ENCODE measurements at regions not wholly inside any gene's neighbourhood (a gene's known extent, or its start where the extent isn't known, plus 50 kb on each side); places are given as distances from the start of the nearest gene placed in this dataset.
A peak's percentile ranks its signal among the peaks of the same experiment; 100 is the strongest.

- no peaks in the 10 kb centered on the region for H3K9me3 ChIP-seq (ENCODE audit: control insufficient read depth, low read length)
- no peak overlapping the region for H3K4me2 ChIP-seq (ENCODE audit: low read length, poor library complexity, severe bottlenecking)
- no peak overlapping the region for H2BK120ac ChIP-seq (ENCODE audit: low read depth, low read length)
- DNase-seq: no peak
- H3K18ac ChIP-seq (ENCODE audit: low read depth in 1 of 2, low read length in 2 of 2): no peak overlapping the region
- no peaks in the 10 kb centered on the region for H3K4me1 ChIP-seq (ENCODE audit: control insufficient read depth, insufficient read depth, low read depth, low read length)
- H3K14ac ChIP-seq (ENCODE audit: low read length in 2 of 2): no peak overlapping the region
- H3K27ac ChIP-seq (ENCODE audit: low read length, poor library complexity, severe bottlenecking): no peak overlapping the region
- no peak overlapping the region for H4K91ac ChIP-seq (ENCODE audit: low read length)
- no peak overlapping the region for H2BK5ac ChIP-seq (ENCODE audit: low read depth, low read length, poor library complexity, severe bottlenecking)
- no peaks in the 10 kb centered on the region for H3K27me3 ChIP-seq (ENCODE audit: control insufficient read depth in 1 of 2, insufficient read depth in 1 of 2, low read length in 2 of 2)
- no peaks in the 10 kb centered on the region for H3K36me3 ChIP-seq (ENCODE audit: control insufficient read depth in 1 of 2, insufficient read depth in 2 of 2, low read depth in 1 of 2, low read length in 2 of 2)
- no peak overlapping the region for H3K4me3 ChIP-seq (ENCODE audit: insufficient read depth in 1 of 2, low read depth in 1 of 2, low read length in 2 of 2)
- no peak overlapping the region for H4K8ac ChIP-seq (ENCODE audit: low read length)
- no peak overlapping the region for H3K9ac ChIP-seq (ENCODE audit: low read length)
- H2BK15ac ChIP-seq (ENCODE audit: low read depth, poor library complexity, severe bottlenecking): no peak overlapping the region
- H2AK5ac ChIP-seq (ENCODE audit: low read length, severe bottlenecking): no peak overlapping the region
- 95% methylated on average over 13 of the region's 16 CpGs for WGBS
- no peak overlapping the region for H3K23ac ChIP-seq (ENCODE audit: low read length in 2 of 2)
- H2BK12ac ChIP-seq (ENCODE audit: low read length in 2 of 2): no peak overlapping the region
- no peak overlapping the region for H3K4ac ChIP-seq (ENCODE audit: low read depth in 1 of 2, low read length in 2 of 2)
- no peaks in the 10 kb centered on the region for H3K79me1 ChIP-seq (replicated peaks; ENCODE audit: low read length, poor library complexity, severe bottlenecking)
- H2AFZ ChIP-seq (ENCODE audit: low read depth, low read length): no peak overlapping the region
Observed at GRCh38 chr3:152193673-152194267, 75.0 kb upstream of the MBNL1 start.

- H3K4ac ChIP-seq (ENCODE audit: low read depth in 1 of 2, low read length in 2 of 2): no peak overlapping the region
- no peak overlapping the region for H3K27ac ChIP-seq (ENCODE audit: low read length, poor library complexity, severe bottlenecking)
- no peaks in the 10 kb centered on the region for H3K4me1 ChIP-seq (ENCODE audit: control insufficient read depth, insufficient read depth, low read depth, low read length)
- no peak overlapping the region for H2AFZ ChIP-seq (ENCODE audit: low read depth, low read length)
- no peaks in the 10 kb centered on the region for H3K36me3 ChIP-seq (ENCODE audit: control insufficient read depth in 1 of 2, insufficient read depth in 2 of 2, low read depth in 1 of 2, low read length in 2 of 2)
- no peak overlapping the region for H2AK5ac ChIP-seq (ENCODE audit: low read length, severe bottlenecking)
- H3K27me3 ChIP-seq (ENCODE audit: control insufficient read depth in 1 of 2, insufficient read depth in 1 of 2, low read length in 2 of 2): no peaks in the 10 kb centered on the region
- no peak overlapping the region for H3K18ac ChIP-seq (ENCODE audit: low read depth in 1 of 2, low read length in 2 of 2)
- no peak overlapping the region for H3K9ac ChIP-seq (ENCODE audit: low read length)
- no peak overlapping the region for H3K4me3 ChIP-seq (ENCODE audit: insufficient read depth in 1 of 2, low read depth in 1 of 2, low read length in 2 of 2)
- H3K4me2 ChIP-seq (ENCODE audit: low read length, poor library complexity, severe bottlenecking): no peak overlapping the region
- H2BK15ac ChIP-seq (ENCODE audit: low read depth, poor library complexity, severe bottlenecking): no peak overlapping the region
- H3K14ac ChIP-seq (ENCODE audit: low read length in 2 of 2): no peak overlapping the region
- no peak overlapping the region for H2BK5ac ChIP-seq (ENCODE audit: low read depth, low read length, poor library complexity, severe bottlenecking)
- H3K79me1 ChIP-seq (replicated peaks; ENCODE audit: low read length, poor library complexity, severe bottlenecking): no peaks in the 10 kb centered on the region
- no peak overlapping the region for H2BK12ac ChIP-seq (ENCODE audit: low read length in 2 of 2)
- no peak overlapping the region for H3K23ac ChIP-seq (ENCODE audit: low read length in 2 of 2)
- H4K8ac ChIP-seq (ENCODE audit: low read length): no peak overlapping the region
- H4K91ac ChIP-seq (ENCODE audit: low read length): no peak overlapping the region
- no peak overlapping the region for H2BK120ac ChIP-seq (ENCODE audit: low read depth, low read length)
- no peaks in the 10 kb centered on the region for H3K9me3 ChIP-seq (ENCODE audit: control insufficient read depth, low read length)
- 100% methylated on average over 2 of the region's 3 CpGs for WGBS
- no peak for DNase-seq
Observed at GRCh38 chr3:152195206-152195605, 73.5 kb upstream of the MBNL1 start.

GRCh38 chr3:152196782-152197181, 71.9 kb upstream of the MBNL1 start:
- Histone ChIP-seq H3K27me3 (ENCODE audit: control insufficient read depth in 1 of 2, insufficient read depth in 1 of 2, low read length in 2 of 2) (no peaks in the 10 kb centered on the region), H3K4ac (ENCODE audit: low read depth in 1 of 2, low read length in 2 of 2) (no peak overlapping the region), H4K91ac (ENCODE audit: low read length) (no peak overlapping the region), H4K8ac (ENCODE audit: low read length) (no peak overlapping the region), H2AFZ (ENCODE audit: low read depth, low read length) (no peak overlapping the region), H3K14ac (ENCODE audit: low read length in 2 of 2) (no peak overlapping the region), H2BK120ac (ENCODE audit: low read depth, low read length) (no peak overlapping the region), H3K36me3 (ENCODE audit: control insufficient read depth in 1 of 2, insufficient read depth in 2 of 2, low read depth in 1 of 2, low read length in 2 of 2) (no peaks in the 10 kb centered on the region), H2AK5ac (ENCODE audit: low read length, severe bottlenecking) (no peak overlapping the region), H3K4me3 (ENCODE audit: insufficient read depth in 1 of 2, low read depth in 1 of 2, low read length in 2 of 2) (peak overlapping the region in 1 of 2 experiments; percentile 55), H3K23ac (ENCODE audit: low read length in 2 of 2) (no peak overlapping the region), H2BK15ac (ENCODE audit: low read depth, poor library complexity, severe bottlenecking) (no peak overlapping the region), H2BK12ac (ENCODE audit: low read length in 2 of 2) (no peak overlapping the region), H3K9me3 (ENCODE audit: control insufficient read depth, low read length) (no peaks in the 10 kb centered on the region), H3K9ac (ENCODE audit: low read length) (peak overlapping the region; percentile 78), H2BK5ac (ENCODE audit: low read depth, low read length, poor library complexity, severe bottlenecking) (no peak overlapping the region), H3K27ac (ENCODE audit: low read length, poor library complexity, severe bottlenecking) (no peak overlapping the region), H3K18ac (ENCODE audit: low read depth in 1 of 2, low read length in 2 of 2) (no peak overlapping the region), H3K4me1 (ENCODE audit: control insufficient read depth, insufficient read depth, low read depth, low read length) (no peaks in the 10 kb centered on the region), H3K79me1 (replicated peaks; ENCODE audit: low read length, poor library complexity, severe bottlenecking) (no peaks in the 10 kb centered on the region), H3K4me2 (ENCODE audit: low read length, poor library complexity, severe bottlenecking) (no peak overlapping the region)
- no peak for DNase-seq
- no CpG with 5 or more reads among the region's 2 CpGs for WGBS

GRCh38 chr3:152197451-152197850, 71.3 kb upstream of the MBNL1 start:
- no peak overlapping the region for H2BK120ac ChIP-seq (ENCODE audit: low read depth, low read length)
- no peak overlapping the region for H2BK15ac ChIP-seq (ENCODE audit: low read depth, poor library complexity, severe bottlenecking)
- H2AK5ac ChIP-seq (ENCODE audit: low read length, severe bottlenecking): no peak overlapping the region
- no peak overlapping the region for H4K8ac ChIP-seq (ENCODE audit: low read length)
- no peak overlapping the region for H3K4ac ChIP-seq (ENCODE audit: low read depth in 1 of 2, low read length in 2 of 2)
- H2BK5ac ChIP-seq (ENCODE audit: low read depth, low read length, poor library complexity, severe bottlenecking): no peak overlapping the region
- no peaks in the 10 kb centered on the region for H3K4me1 ChIP-seq (ENCODE audit: control insufficient read depth, insufficient read depth, low read depth, low read length)
- 52% methylated on average over 2 of the region's 3 CpGs for WGBS
- no peak overlapping the region for H3K27ac ChIP-seq (ENCODE audit: low read length, poor library complexity, severe bottlenecking)
- no peak overlapping the region for H3K14ac ChIP-seq (ENCODE audit: low read length in 2 of 2)
- no peaks in the 10 kb centered on the region for H3K79me1 ChIP-seq (replicated peaks; ENCODE audit: low read length, poor library complexity, severe bottlenecking)
- H3K18ac ChIP-seq (ENCODE audit: low read depth in 1 of 2, low read length in 2 of 2): no peak overlapping the region
- H3K9ac ChIP-seq (ENCODE audit: low read length): peak overlapping the region; percentile 78
- no peak overlapping the region for H4K91ac ChIP-seq (ENCODE audit: low read length)
- H2AFZ ChIP-seq (ENCODE audit: low read depth, low read length): no peak overlapping the region
- DNase-seq: peak; percentile 38
- no peaks in the 10 kb centered on the region for H3K27me3 ChIP-seq (ENCODE audit: control insufficient read depth in 1 of 2, insufficient read depth in 1 of 2, low read length in 2 of 2)
- no peaks in the 10 kb centered on the region for H3K36me3 ChIP-seq (ENCODE audit: control insufficient read depth in 1 of 2, insufficient read depth in 2 of 2, low read depth in 1 of 2, low read length in 2 of 2)
- H3K4me2 ChIP-seq (ENCODE audit: low read length, poor library complexity, severe bottlenecking): no peak overlapping the region
- no peaks in the 10 kb centered on the region for H3K9me3 ChIP-seq (ENCODE audit: control insufficient read depth, low read length)
- H3K23ac ChIP-seq (ENCODE audit: low read length in 2 of 2): no peak overlapping the region
- H2BK12ac ChIP-seq (ENCODE audit: low read length in 2 of 2): no peak overlapping the region
- H3K4me3 ChIP-seq (ENCODE audit: insufficient read depth in 1 of 2, low read depth in 1 of 2, low read length in 2 of 2): peak overlapping the region in 1 of 2 experiments; percentile 55
